ENCODE measurements at regions not wholly inside any gene's neighbourhood (a gene's known extent, or its start where the extent isn't known, plus 50 kb on each side); places are given as distances from the start of the nearest gene placed in this dataset.

- TF ChIP-seq CTCF (conservative IDR thresholded peaks at IDR 0.05; ENCODE audit: low read depth, low read length), result no peak
- DNase-seq (ENCODE audit: low read depth), result no peak
- no peak overlapping the region for H3K4me3 ChIP-seq (ENCODE audit: low read depth, low read length)
Measured at GRCh38 chr3:109784285-109784684, 446.9 kb upstream of the DPPA4 start.

GRCh38 chr3:109784852-109785631 lies 447.7 kb upstream of the DPPA4 start:
- no peak overlapping the region for H3K4me3 ChIP-seq (ENCODE audit: low read depth, low read length)
- no peak for DNase-seq (ENCODE audit: low read depth)
- no peak for TF ChIP-seq CTCF (conservative IDR thresholded peaks at IDR 0.05; ENCODE audit: low read depth, low read length)

- peak; percentile 60 for TF ChIP-seq CTCF (conservative IDR thresholded peaks at IDR 0.05; ENCODE audit: low read depth, low read length)
- no peak overlapping the region for H3K4me3 ChIP-seq (ENCODE audit: low read depth, low read length)
- DNase-seq (ENCODE audit: low read depth), result no peak
Measured at GRCh38 chr3:109803274-109803673, 465.9 kb upstream of the DPPA4 start.

- H3K4me3 ChIP-seq (ENCODE audit: low read depth, low read length), result no peak overlapping the region
- no peak for TF ChIP-seq CTCF (conservative IDR thresholded peaks at IDR 0.05; ENCODE audit: low read depth, low read length)
- DNase-seq (ENCODE audit: low read depth), result no peak
Measured at GRCh38 chr3:109804697-109805096, 467.4 kb upstream of the DPPA4 start.

- no peak overlapping the region for H3K4me3 ChIP-seq (ENCODE audit: low read depth, low read length)
- TF ChIP-seq CTCF (conservative IDR thresholded peaks at IDR 0.05; ENCODE audit: low read depth, low read length), result no peak
- DNase-seq (ENCODE audit: low read depth), result peak; percentile 3
Measured at GRCh38 chr3:109806929-109807328, 469.6 kb upstream of the DPPA4 start.

- no peak for TF ChIP-seq CTCF (conservative IDR thresholded peaks at IDR 0.05; ENCODE audit: low read depth, low read length)
- DNase-seq (ENCODE audit: low read depth), result no peak
- H3K4me3 ChIP-seq (ENCODE audit: low read depth, low read length), result no peak overlapping the region
Measured at GRCh38 chr3:109809513-109809912, 472.2 kb upstream of the DPPA4 start.

GRCh38 chr3:109818081-109818480 lies 480.7 kb upstream of the DPPA4 start:
- H3K4me3 ChIP-seq (ENCODE audit: low read depth, low read length), result no peak overlapping the region
- DNase-seq (ENCODE audit: low read depth), result no peak
- TF ChIP-seq CTCF (conservative IDR thresholded peaks at IDR 0.05; ENCODE audit: low read depth, low read length), result no peak

Data from epithelial cell of proximal tubule (primary cell).